Osteoblast (primary cell): ENCODE measurements at regions not wholly inside any gene's neighbourhood (a gene's known extent, or its start where the extent isn't known, plus 50 kb on each side); places are given as distances from the start of the nearest gene placed in this dataset.

Experiments
- DNase-seq: peaks from one replicate; pipeline ENCODE4 v3.0.0; 2011; ENCODE audit warnings: low spot score, mixed read lengths; ENCODE audit not compliant: insufficient read length; ENCODE audit errors: missing footprints
- H2AFZ ChIP-seq: 2 replicates; pipeline ENCODE4 v1.6.0; 2011; ENCODE audit warnings: mild to moderate bottlenecking, low read length
- H3K27ac ChIP-seq: 2 replicates; pipeline ENCODE4 v1.5.1; 2011; ENCODE audit warnings: mild to moderate bottlenecking, low read depth, low read length, moderate library complexity
- H3K27me3 ChIP-seq: 2 replicates; pipeline ENCODE4 v1.6.0; 2012; ENCODE audit warnings: mild to moderate bottlenecking, control low read depth, inconsistent platforms, low read length, moderate library complexity; ENCODE audit not compliant: insufficient read depth
- H3K36me3 ChIP-seq: 2 replicates; pipeline ENCODE4 v1.5.1; 2011; ENCODE audit warnings: mild to moderate bottlenecking, low read length, control low read depth, moderate library complexity; ENCODE audit not compliant: insufficient read depth
- H3K4me1 ChIP-seq: 2 replicates; pipeline ENCODE4 v1.5.1; 2011; ENCODE audit warnings: mild to moderate bottlenecking, low read length, control low read depth, moderate library complexity; ENCODE audit not compliant: insufficient read depth
- H3K4me2 ChIP-seq: 2 replicates; pipeline ENCODE4 v1.6.0; 2011; ENCODE audit warnings: mild to moderate bottlenecking, low read length; ENCODE audit not compliant: insufficient read depth
- H3K4me3 ChIP-seq: fragments of 200-600 bp; sonication (generic); 3 replicates; pipeline ENCODE4 v1.5.1; 2012; ENCODE audit warnings: mild to moderate bottlenecking, low read length, inconsistent platforms; ENCODE audit not compliant: insufficient read depth
- H3K79me2 ChIP-seq: 2 replicates; pipeline ENCODE4 v1.6.0; 2012; ENCODE audit warnings: mild to moderate bottlenecking, low read length, control low read depth, inconsistent platforms; ENCODE audit not compliant: insufficient read depth
- H3K9me3 ChIP-seq: 2 replicates; pipeline ENCODE4 v1.5.1; 2011; ENCODE audit warnings: low read depth, low read length, control low read depth
- H4K20me1 ChIP-seq: 2 replicates; pipeline ENCODE4 v1.6.0; 2012; ENCODE audit warnings: mild to moderate bottlenecking, low read length, control low read depth; ENCODE audit not compliant: insufficient read depth
- TF ChIP-seq, protein P1 (sequence below): IDR thresholded peaks from 2 replicates; pipeline ENCODE4 v1.5.1; 2011; ENCODE audit warnings: mild to moderate bottlenecking, low read depth, low read length, moderate library complexity; ENCODE audit errors: extremely low read depth

DNA sequence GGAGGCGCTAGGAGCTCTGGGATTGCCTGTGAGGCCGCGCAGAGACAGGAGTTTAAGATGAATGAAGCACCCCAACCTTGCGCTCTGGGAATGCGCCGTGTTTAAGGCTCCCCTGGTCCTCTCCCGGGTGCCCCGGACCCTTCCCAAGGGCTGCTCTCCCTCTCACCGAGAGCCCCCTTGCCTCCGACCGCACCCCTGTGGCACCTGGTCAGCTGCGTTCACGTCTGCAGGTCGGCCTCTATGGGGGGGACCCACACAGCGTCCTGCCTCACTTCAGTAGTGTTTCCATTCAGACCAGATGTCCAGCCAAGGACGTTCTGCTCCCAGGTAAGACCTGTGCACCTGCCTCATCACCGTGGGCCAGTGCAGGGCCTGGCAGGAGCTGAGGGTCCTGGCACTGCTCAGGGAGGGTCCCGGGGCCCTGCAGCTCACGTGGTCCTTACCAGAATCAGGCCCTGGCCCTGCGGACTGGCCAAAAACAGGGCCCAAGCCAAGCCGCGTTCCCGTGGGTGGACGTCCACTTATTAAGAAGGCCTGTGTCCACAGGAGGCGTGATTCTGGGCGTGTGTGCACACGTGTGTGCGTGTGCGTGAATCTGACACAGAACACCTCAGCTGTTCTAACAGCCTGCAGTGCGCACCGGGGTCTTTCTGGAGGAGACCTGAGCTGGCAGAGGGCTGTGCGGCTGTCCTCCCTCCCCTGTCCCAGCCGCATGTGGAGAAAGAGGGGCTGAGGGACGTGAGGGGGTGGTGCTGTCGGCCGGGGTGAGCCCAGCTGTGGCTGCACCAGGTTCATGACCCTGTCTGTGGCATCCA, 79.9 kb upstream of the BHLHE23 start:
- Histone ChIP-seq H2AFZ (no peak overlapping the region), H3K27me3 (peaks cover 8% of the 10 kb centered on the region), H3K27ac (no peak overlapping the region), H3K36me3 (no peaks in the 10 kb centered on the region), H3K4me3 (no peak overlapping the region), H4K20me1 (no peaks in the 10 kb centered on the region), H3K9me3 (no peaks in the 10 kb centered on the region), H3K4me1 (no peaks in the 10 kb centered on the region), H3K79me2 (no peaks in the 10 kb centered on the region), H3K4me2 (no peak overlapping the region)
- TF ChIP-seq, protein P1, sequence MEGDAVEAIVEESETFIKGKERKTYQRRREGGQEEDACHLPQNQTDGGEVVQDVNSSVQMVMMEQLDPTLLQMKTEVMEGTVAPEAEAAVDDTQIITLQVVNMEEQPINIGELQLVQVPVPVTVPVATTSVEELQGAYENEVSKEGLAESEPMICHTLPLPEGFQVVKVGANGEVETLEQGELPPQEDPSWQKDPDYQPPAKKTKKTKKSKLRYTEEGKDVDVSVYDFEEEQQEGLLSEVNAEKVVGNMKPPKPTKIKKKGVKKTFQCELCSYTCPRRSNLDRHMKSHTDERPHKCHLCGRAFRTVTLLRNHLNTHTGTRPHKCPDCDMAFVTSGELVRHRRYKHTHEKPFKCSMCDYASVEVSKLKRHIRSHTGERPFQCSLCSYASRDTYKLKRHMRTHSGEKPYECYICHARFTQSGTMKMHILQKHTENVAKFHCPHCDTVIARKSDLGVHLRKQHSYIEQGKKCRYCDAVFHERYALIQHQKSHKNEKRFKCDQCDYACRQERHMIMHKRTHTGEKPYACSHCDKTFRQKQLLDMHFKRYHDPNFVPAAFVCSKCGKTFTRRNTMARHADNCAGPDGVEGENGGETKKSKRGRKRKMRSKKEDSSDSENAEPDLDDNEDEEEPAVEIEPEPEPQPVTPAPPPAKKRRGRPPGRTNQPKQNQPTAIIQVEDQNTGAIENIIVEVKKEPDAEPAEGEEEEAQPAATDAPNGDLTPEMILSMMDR, result no peak
- peak; percentile 65 for DNase-seq

GRCh38 chr20:63085151-63085861, 78.5 kb upstream of the BHLHE23 start:
- no peaks in the 10 kb centered on the region for H3K9me3 ChIP-seq
- no peak overlapping the region for H2AFZ ChIP-seq
- no peak overlapping the region for H3K4me3 ChIP-seq
- no peak overlapping the region for H3K27ac ChIP-seq
- DNase-seq, result peak; percentile 72
- no peaks in the 10 kb centered on the region for H4K20me1 ChIP-seq
- peaks cover 8% of the 10 kb centered on the region for H3K27me3 ChIP-seq
- TF ChIP-seq, protein P1, result no peak
- no peak overlapping the region for H3K4me2 ChIP-seq
- no peaks in the 10 kb centered on the region for H3K79me2 ChIP-seq
- H3K36me3 ChIP-seq, result no peaks in the 10 kb centered on the region
- H3K4me1 ChIP-seq, result no peaks in the 10 kb centered on the region

DNA sequence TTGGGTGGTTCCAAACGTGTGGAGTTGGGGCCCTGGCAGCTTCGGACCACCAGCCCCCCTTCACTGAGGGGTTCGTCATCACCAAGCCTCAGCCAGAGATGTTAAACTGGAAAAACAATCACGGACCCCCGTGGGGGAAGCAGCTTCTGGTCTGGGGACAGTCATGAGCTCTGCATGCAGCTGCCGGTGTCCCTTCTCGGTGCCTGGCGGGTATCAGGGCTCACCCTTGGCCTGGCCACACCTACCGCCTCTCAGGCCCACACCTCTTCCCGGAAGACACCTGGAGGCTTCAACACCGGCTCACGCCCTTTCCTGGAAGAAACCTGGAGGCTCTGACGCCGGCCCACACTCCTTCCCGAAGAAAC, 77.8 kb upstream of the BHLHE23 start:
- Histone ChIP-seq H2AFZ (no peak overlapping the region), H3K4me1 (no peaks in the 10 kb centered on the region), H3K27me3 (peaks cover 8% of the 10 kb centered on the region), H3K4me3 (no peak overlapping the region), H3K9me3 (no peaks in the 10 kb centered on the region), H3K4me2 (no peak overlapping the region), H4K20me1 (no peaks in the 10 kb centered on the region), H3K27ac (no peak overlapping the region), H3K36me3 (no peaks in the 10 kb centered on the region), H3K79me2 (no peaks in the 10 kb centered on the region)
- TF ChIP-seq, protein P1, result no peak
- no peak for DNase-seq
